NAMALWA (cell line): ENCODE measurements at regions not wholly inside any gene's neighbourhood (a gene's known extent, or its start where the extent isn't known, plus 50 kb on each side); places are given as distances from the start of the nearest gene placed in this dataset.
A peak's percentile ranks its signal among the peaks of the same experiment; 100 is the strongest.
"Not testable (repeated sequence)": the region's sequence is repeated elsewhere in the genome, so short reads cannot be mapped to it uniquely, and the experiment has no call there.

ENCODE experiments used
- DNase-seq: peaks from one replicate; pipeline ENCODE4 v3.0.0-alpha.2; 2015; ENCODE audit warnings: low spot score

DNA sequence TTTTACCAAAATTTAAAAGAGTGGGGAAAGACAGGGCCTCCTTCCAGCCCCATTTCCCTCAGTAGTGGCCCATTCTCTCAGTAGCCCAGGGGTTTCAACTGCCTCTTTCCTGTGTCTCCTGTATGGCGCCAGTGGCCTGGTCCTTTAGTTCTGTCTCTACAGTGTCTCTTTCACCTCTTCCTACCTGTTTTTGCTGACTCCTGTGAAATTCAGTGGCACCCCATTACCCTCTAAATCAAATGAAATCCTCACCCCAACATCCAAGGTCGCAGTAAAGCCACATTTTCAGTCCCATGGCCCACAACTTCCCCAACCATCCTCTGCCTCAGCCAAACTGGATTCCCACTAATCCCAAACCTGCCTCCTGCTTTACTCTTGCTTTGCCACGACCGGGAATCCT, 200.7 kb downstream of the IPMK start:
- DNase-seq = no peak

DNA sequence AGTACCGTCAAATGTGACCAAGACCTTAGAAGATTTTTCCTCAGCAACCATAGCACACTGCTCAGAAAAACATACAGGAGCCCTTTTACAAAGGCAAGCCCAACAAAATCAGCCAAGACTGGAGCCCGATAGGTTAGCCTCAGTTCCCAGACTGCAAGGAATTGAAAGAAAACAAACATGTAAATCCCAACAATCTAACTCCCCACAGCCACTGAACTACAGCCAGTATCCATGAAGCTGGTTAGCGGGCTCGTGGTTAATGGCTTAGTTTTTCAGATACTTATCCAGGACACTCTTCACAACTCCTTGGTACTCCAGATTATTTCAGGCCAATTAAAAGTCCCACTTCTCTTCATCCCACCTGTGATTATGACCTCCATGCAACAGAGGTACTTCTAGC, 201.6 kb downstream of the IPMK start:
- no peak for DNase-seq

DNA sequence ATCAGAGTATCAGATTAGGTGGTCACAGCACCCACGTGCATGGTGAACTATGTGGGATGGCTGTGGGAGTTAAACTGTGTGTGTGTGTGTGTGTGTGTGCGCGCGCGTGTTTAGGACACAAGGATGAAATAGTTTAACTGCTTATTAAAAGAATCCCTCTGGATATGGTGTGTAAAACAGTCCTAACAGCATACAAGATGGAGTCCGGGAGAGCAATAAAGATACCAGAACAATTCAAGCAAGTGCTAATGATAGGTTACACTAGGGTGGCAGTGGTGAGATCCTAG, 202.2 kb downstream of the IPMK start:
- no peak for DNase-seq

DNA sequence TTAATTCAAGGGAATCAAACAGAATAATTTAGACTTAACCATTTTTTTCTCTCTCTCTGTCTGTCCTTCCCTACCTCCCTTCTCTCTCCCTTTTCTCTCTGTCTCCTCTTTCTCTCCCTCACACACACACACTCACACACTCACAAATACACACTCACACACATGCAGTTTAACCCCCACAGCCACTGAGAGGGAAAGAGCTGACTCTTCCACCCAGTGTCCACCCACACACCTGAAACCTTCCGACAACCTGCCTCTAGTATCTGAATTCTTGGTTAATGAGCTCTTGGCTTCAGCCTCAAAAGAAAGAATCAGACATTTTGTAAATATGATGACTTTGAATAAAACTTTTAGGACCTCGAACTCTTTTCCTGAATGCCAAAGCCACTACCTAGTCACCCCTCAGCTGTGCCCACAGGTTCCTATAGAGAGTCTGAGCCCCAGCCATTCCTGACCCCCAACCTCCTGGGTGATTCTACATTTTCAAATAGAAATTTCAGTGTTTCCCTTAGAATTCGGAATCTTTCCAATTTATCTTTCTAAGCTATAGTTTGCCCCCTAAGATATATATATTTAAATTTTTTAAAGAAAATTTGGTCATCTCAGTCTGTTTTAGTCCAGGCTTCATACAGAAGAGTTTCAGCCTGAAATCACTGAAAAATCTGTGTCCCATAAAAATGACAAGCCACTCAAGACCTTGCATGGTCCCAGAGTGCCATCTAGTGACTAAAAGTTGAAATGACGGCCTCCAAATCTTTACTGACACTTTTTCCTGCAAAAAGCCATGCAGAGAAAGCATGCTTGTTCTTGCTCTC, 202.8 kb downstream of the IPMK start:
- peak; percentile 68 for DNase-seq

DNA sequence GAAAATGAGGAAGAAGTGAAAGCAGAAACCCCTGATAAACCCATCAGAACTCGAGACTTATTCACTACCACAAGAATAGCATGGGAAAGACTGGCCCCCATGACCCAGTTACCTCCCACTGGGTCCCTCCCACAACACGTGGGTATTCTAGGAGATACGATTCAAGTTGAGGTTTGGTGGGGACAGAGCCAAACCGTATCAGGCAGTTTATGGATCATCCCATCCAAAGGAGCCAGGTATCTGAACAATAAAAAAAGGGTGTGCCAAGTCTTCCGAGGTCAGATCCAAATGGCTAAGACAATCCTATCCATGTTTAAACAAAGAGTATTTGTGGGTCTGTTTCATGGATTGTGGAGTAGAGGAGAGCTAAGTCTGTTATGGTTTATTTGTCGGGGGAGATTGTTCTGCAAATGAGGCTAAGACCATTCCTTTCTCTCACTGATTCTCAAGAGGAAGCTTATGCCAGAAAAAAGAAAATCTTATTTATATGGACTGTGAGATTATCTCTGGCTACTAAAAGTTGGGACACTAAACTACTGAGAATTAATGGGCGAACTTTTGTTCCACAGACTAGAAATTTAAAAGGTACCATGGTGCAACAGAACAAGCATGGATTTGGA, 203.7 kb downstream of the IPMK start:
- no peak for DNase-seq

DNA sequence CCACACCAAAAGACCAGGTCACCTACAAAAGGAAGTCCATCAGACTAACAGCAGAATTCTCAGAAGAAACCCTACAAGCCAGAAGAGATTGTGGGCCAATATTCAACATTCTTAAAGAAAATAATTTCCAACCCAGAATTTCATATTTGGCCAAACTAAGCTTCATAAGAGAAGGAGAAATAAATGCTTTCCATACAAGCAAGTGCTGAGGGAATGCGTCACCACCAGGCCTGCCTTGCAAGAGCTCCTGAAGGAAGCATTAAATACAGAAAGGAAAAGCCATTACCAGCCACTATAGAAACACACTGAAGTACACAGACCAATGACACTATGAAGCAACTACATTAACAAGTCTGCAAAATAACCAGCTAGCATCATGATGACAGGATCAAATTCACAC, 209.0 kb downstream of the IPMK start:
- not testable (repeated sequence) for DNase-seq

DNA sequence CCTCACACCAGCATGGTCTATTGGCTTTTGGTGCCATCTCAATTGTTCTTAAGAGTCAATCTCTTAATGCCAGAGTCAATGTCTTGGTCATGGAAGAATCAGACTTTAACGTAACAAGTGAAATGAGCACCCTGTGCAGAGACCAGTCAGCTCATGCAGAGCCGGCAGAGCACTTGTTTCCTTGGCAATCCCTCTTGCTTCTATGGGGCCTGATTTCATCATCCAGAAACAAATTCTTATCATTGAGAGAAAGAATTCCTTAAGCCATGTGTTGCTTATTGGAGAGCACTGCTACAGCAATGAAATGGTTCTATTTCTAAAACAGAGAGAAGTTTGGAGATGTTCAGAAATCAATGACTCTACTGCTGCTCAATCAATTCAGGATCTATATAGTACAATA, 212.8 kb downstream of the IPMK start:
- DNase-seq = no peak

DNA sequence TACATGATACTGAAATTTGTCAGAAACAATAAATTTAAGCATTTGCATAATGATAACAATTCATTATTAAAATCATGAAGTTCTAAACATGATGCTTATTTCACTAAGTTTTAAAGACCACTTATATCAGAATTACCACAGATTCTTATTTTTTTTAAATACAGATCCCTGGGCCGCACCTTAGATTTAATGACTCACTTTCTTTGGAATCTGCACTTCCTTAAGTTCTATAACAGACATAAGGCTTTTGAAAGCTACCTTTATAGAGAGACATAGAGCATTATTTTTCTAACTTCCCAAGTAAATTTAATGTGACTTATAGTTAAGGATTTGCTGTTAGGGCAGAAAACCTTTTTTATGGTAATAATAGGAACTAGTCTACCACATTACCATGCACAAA, 214.9 kb downstream of the IPMK start:
- no peak for DNase-seq

DNA sequence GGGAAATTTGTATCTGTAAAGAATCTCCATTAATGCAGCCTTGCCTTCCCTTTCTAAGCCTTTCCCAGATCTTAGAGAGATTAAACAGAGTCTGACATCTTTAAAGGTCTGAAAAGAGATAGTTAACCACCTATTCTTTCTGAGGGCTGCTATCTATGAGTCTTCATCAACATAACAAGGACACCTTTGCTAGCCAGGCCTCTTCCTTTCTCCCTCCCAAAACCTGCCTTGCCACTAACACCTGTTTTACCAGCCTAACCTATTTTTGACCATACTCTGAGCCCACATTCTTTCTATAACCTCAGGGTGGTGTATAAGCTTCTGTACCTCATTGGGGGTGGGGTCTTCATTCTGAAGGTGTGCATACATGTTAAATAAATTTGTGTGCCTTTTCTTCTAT, 217.1 kb downstream of the IPMK start:
- DNase-seq = no peak

DNA sequence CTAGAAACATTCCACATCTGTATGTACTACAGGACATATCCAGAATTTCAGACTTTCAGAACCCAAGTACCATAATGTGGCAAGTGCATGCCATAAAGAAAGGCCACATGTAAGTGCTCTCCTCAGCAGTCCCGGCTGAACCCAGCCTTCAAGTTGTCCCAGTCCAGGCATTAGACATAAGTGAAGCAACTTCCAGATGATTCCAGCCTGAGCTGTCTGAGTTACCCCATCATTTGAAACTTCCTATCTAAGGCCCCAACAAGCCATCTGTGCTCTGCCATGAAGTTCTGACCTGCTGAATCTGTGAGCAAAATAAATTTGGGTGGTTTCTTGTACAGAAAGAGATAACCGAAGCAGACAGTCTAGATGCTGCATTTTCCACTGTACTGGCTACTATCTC, 218.8 kb downstream of the IPMK start:
- no peak for DNase-seq

DNA sequence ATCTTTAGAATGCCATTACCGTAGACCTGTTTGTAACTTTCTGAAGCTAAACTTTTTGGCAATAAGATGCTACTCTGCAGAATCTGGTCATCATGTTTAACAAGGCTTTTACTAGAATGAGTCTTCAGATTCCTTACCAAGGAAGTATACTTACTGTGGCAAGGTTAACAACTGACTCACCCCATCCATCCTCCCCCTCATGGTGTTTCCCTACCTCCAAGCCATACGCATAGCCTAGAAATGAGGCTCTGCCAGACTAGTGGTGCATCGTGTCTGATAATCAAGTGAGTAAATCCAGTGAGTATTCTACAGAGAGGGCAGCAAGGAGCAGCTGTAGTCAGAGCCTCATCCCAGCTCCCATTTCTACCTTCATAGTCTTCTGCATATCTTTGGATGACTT, 223.6 kb downstream of the IPMK start:
- no peak for DNase-seq

DNA sequence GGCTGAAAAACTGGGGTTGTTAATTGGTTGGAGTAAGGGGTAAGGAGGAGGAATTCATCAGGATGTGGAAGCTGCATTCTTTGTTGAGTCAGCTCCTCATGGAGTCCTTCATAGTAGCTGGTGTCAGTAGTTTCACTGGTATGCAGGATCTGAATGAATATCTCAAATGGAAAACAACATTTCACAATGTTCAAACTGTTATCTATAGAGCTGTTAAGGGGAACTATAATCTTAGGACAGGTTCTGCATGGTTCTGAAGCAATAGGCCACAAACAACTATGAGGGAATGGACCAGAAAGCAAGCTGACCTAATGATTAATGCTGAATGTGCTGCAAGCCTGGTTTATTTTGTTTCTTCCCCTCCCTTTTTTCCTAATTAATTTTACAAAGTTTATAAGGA, 225.8 kb downstream of the IPMK start:
- DNase-seq = no peak

DNA sequence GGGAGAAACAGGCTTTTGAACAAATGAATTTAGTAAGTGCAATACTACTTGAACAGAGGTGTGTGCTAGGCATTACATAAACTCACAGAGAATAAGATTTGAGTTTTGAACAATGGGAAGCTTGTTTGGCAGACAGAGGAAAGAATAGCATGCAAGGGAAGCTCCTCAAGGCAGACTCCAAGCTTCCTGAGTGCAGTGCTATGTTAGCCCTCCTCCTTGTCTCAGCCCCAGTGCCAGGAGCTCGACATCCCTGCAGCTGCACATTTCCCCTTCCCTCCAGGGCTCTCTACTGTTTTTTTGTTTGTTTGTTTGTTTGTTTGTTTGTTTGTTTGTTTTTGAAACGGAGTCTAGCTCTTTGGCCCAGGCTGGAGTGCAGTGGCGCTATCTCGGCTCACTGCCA, 237.5 kb downstream of the IPMK start:
- DNase-seq = no peak

DNA sequence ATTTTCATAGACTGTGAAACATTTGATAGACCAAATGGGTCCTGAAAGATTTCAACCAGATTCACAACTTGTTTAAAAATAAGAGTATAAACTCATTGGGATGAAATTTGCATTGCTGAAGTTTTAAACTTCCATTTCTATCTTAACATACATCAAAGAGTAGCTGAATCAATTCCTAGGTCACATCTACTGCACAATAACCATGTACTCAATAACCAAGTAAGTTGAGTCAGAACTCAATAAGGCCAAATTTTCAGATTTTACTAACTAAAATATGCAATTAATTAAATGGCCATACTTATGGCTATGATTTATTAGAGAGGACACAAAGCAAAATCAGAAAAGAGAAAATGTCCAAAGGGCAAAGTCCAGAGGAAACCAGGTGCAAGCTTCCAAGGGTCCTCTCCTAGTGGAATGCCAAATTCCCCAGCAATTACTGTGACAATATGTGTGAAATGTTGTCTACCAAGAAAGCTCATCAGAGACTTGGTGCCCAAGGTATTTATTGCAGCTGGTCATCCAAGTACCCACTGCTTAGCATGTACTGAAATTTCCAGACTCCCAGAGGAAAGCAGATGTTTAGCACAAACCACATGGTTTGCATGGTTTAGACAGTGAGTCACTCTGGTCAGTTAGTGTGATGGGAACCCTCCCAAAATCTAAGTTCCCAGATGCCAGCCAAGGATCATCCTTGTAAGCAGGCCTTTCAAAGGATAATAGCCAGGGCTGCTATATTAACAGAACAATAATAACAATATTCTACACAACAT, 238.9 kb downstream of the IPMK start:
- DNase-seq = no peak

DNA sequence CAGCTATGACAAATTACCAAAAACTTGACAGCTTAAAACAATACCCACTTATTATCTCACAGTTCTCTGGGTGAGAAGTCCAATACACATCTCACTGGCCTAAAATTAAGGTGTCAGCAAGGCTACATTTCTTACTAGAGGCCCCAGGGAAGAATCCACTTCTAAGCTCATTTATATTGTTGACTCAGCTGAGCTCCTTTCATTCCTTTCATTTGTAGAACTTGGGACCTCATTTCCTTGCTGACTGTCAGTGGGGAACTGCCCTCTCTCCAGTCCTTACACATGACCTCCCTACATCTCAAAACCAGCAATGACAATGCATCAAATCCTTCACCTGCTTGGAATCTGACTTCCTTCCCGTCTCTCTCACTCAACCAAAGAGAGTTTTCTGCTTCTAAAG, 240.3 kb downstream of the IPMK start:
- no peak for DNase-seq

DNA sequence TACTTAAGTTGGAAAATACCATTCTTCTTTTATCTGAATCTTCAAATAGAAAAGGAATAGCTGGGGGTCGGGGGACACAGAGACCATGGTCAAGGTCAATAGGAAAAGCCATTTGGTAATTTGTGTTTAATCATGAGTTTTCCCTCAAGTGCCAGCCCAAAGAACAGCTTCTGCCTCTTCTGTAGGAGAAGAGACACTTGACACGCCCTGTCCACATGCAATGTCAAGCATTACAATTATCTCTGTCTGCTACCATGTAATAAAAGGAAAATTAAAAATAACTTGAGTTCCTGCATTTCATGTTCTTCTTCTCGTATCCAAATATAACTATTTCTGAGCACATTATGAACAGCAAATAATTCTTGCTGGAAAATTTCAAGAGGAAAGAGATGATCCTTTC, 241.7 kb downstream of the IPMK start:
- no peak for DNase-seq

DNA sequence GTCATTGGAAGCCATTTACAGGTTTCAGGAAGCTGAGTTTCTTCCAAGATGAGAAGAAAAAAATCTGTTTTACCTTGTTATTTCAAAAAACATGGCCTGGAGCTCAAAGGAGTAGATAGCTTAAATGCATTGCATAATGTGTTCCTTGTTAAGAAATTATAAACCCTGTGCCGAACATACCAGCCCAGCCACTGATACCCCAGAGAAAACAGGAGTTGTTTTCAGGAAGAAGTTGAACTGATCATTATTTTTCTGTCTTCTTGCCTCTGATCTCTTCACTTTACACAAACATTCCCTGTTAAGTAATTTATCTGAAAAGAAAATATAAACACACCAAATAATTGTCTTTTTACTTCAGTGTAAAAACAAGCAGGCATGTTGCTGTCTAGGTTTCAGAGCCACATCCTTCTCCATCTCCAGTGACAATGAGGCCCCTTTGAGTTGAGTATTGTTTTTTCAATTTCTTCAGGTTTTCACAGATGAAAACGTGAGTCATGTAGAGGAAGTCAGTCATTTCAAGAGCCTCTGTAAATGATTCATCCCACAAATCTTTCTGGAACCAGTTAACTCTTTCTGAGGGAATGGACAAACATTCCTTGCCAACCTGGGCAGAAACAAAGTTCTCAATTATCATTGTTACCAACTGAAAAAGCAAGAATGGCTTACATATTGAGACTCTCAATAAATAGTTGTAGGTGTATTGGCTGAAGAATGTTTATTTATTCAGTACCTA, 244.2 kb downstream of the IPMK start:
- no peak for DNase-seq

DNA sequence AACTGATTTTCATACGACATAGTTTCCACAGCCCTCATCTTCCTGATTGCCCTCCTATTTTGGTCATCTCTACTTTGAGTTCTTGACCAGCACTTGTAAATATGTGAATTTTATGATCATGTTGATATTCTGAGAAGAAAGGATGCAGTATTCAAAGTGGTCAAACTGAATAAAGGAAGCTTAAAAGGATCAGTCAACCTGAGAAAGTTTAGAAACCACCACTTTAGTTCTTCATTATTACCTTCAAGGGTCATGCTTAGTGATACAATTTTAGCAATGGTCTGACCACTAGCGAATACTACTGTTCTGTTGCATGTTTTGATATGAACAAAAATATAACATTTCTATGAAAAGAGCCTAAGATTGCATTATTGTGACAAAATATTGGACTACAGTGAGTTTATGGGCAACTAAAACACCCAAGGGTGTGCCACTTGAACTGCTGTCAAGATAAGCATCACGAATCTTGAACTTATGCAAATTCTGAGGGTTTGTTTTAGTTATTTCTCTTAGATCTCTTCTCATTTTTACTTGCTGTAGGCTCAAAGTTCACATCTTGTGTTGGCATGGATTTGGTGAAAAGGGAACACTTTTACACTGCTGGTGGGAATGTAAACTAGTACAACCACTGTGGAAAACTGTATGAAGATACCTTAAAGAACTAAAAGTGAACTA, 247.7 kb downstream of the IPMK start:
- no peak for DNase-seq

DNA sequence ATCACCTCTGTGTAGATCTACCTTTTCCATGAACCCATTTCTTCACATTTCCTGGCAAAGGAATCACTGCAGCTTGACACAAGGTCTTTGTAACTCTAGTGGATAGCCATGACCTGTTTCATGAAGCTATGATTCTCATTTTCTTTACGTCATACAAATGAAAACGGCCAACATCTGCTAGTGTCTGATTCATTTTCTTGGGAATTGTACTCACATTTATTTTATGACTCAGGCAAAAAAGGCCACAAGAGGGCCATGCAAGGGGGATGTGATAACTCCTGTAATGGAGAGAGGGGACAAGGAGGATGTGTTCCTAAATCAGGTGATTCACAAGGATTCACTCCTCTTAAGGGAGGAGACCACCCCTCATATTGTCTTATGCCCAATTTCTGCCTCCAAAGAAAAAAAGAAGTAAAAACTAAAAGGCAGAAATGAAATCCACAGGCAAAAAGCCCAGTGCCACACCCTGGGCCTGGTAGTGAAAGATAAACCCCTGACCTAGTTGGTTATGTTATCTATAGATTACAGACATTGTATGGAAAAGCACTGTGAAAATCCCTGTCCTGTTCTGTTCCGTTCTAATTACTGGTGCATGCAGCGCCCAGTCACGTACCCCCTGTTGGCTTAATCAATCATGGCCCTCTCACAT, 249.9 kb downstream of the IPMK start:
- no peak for DNase-seq

DNA sequence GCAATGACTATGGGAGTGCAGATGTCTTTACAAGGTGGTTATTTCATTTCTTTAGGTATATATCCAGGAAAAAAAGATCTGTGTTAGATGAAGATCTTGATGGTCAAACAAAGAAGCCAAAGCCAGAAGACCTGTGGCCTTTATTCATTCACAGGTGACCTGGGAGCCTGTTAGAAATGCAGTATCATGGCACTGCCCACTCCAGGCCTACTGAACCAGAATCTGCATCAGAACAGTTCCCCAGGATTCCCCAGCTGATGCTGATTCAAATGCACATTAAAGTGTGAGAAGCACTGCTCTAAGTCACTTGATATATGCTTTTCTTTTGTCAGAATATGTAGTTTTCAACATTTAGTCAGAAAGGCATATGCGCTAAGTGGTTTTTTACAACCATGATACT, 251.1 kb downstream of the IPMK start:
- DNase-seq = no peak

DNA sequence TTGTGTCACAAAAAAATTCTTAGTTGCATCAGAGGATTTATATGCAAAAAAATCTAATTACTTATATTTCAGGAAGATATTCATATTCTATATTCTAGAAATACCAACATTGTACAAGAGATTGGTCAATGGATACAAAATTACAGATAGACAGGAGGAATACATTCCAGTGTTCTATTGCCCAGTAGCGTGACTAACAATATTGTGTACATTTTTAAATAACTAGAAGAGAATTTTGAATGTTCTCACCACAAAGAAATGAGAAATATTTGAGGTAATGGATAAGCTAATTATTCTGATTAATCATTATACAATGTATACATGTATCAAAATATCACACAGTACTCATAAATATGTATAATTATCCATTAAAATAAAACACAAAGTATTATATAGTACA, 253.3 kb downstream of the IPMK start:
- no peak for DNase-seq

DNA sequence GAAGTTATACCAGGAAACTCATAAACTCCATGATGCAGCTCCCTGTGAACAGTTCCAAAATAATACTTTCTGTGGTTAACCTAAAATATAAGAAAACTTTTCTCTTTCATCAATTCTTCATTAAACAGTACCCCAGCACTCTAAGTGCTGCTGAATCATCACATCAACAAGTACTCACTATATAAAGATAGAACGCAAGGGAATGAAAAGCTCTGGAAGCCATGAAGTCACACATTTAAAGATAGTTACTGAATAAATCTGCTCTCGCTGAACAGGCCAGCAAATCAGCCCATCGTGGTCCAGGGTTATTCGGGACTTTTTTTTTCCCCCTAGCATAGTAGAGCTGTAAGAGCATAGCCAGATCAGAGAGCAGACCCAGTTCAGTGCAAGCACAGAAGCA, 254.3 kb downstream of the IPMK start:
- DNase-seq = no peak
